ENCODE measurements at regions not wholly inside any gene's neighbourhood (a gene's known extent, or its start where the extent isn't known, plus 50 kb on each side); places are given as distances from the start of the nearest gene placed in this dataset.

DNA sequence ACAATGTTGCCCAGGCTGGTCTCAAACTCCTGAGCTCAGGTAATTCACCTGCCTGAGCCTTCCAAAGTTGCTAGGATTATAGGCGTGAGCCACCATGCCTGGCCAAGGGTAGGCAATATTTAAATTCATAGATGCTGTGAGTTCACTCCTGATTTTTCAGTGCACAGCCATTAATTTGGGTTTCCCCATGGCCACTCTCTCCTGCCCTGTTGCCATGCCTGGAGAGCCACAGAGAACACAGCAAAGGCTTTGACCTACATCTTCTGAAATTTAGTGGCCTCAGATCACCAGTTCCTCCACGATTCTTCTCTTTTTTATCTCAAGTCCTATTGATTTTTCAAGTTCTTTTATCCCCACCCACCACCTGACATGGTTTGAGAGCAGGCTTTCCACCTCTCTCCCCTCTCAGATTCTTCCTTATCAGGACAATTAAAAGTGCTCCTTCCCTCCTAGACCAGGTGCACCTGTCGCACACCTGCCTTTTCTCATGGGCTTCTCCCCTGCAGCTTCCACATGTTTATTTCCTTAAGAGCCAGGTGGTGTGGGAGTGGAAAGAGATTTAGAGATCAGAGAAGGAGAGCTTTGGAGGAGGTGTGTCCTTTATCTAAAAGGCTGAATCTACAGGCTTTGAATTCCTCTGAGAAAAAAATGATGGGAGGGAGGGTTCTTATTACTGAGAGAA lies 123.8 kb downstream of the ADRA2A start:
- no peak for DNase-seq (ENCODE audit: low read depth)

DNA sequence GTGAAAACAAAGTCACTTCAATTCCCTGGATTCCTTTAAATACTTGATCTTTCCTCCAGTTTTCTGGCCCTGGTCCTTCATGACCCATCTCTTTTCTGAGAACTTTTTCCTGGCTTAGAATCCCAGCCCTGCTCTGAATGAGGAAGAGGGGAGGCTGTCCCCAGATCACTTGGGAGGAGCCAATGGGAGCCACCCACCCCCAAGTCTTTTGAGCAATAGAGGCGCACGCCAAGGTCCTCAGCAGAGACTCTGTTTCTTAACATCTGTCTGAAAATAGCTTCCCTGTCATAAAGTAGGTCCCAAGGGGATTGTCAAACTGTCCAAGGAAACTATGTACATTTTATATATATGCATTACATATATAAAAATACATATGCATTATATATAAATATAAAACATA lies 126.8 kb downstream of the ADRA2A start:
- no peak for DNase-seq (ENCODE audit: low read depth)

DNA sequence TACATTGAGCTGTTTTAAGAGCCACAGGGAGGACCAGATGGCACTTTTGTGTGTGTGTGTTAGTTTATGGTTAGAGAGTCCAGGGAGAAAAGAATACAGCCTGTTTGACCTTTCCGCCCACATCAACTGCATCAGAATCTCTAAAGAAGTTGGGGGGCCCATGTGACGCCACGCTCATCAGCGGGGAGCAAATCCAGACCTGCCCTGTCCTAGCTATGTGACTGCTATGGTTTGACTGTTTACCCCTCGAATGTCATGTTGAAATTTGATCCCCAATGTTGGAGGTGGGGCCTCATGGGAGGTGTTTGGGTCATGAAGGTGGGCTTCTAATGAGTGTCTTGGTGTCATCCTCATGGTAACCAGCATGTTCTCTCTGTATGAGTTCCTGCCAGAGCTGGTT lies 128.0 kb downstream of the ADRA2A start:
- DNase-seq (ENCODE audit: low read depth) = no peak

DNA sequence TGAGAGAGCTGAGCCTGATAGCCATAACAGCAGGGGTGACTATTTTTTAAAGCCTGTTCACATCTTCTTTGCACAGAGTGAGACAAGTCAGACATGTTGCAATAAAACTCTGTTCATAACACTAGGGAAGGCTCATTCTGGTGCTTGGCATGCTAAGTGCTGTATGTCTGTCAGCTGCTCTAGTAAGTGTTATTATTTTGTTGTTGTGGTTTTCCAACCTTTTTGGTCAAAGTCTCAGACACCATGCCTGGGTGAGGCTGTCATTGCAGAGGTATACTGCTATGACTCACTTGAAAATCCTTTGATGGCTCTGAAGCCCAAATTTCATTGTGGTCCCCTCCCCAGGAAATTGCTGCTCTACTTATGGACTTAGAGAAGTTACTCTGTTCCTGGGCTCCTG lies 129.7 kb downstream of the ADRA2A start:
- no peak for DNase-seq (ENCODE audit: low read depth)

DNA sequence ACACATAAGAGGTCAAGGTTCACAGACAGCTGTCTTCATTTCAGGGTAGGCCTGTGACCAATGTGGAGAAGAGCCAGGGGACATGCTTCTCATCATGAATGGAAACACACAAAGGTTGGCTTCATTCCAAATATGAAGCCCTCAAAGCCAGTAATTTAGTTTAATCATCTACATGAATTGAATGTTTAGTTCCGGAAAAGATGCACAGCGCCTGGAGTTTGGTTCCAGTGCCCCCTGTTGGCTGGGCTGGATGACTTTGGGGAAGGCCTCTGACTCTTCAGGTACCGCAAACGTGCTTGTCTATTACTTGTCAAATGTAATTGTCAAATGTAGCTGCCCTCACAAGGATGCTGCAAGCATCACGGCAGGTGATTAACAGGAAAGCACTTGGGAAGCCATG lies 130.7 kb downstream of the ADRA2A start:
- no peak for DNase-seq (ENCODE audit: low read depth)

DNA sequence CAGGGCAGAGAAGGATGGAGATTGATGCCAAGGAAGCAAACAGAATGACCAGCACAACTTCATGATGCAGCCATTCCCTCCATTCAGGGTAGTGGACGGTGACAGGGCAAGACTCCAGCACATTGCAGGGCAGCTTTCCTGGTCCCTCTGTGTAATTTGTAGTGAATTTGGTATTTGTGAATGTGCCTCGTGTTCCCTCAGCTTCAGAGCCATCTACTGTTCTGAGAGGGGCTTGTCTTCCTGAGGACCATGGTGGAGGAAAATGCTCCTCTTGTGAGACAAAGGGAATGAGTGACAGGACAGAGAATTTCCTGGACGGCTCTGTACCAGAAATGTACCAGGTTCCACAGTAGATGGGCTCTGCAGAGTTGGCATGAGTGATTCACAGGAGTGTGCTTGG lies 132.1 kb downstream of the ADRA2A start:
- no peak for DNase-seq (ENCODE audit: low read depth)

DNA sequence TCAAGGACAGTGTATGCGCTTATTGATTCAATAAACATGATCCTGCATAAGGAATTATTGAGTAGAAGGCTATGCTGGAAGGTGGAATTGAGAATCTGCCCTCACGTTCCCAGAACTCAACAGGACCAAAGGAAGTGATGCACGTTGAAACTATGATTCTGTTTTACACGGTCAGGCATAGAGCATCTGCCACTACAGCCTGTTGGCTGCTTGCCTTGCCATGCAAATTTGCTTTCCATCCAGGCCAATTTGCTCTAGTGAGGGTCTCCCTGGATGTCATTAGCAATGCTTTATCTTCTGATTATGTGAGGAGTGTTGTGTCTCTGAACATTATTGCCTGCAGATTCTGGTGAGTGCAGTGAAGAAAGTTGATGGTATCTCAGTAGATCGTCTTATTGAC lies 132.9 kb downstream of the ADRA2A start:
- DNase-seq (ENCODE audit: low read depth) = no peak

DNA sequence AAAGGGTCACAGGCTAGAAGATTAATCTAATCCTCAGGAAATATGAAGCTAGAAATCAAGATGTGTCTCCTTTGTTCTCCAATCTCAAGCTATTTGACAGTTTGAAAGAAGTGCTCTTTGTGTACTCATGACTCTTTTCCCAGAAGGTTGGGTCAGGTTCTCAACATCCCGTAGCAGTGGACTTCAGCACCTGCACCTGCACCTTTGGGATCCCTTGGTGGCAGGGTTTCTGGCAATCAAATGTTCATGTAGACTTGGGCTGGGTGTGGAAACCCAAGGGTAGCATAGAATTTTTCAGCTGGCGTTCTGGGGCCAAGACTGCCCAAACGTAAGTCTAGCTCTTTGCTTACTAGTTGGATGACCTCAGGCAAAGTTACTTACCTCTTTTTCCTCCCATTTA lies 134.4 kb downstream of the ADRA2A start:
- DNase-seq (ENCODE audit: low read depth) = no peak

DNA sequence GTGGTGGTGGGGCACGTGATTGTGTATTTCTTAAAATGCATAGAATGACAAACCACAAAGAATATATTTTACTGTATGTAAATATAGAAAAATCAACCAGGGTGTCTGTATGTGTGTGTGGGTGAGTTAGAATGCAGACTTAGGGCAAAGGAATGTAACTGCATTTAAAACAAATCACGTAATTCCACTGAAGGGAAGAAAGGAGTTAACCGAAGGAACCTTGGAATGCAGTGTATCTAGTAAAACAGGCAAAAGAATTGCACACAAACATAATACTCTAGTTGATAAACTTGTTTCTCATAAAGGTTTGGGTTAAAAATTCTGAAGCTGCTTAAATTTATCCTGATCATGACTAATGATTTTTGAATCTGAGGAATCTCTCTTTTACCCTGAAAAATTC lies 134.9 kb downstream of the ADRA2A start:
- DNase-seq (ENCODE audit: low read depth) = peak; percentile 4

DNA sequence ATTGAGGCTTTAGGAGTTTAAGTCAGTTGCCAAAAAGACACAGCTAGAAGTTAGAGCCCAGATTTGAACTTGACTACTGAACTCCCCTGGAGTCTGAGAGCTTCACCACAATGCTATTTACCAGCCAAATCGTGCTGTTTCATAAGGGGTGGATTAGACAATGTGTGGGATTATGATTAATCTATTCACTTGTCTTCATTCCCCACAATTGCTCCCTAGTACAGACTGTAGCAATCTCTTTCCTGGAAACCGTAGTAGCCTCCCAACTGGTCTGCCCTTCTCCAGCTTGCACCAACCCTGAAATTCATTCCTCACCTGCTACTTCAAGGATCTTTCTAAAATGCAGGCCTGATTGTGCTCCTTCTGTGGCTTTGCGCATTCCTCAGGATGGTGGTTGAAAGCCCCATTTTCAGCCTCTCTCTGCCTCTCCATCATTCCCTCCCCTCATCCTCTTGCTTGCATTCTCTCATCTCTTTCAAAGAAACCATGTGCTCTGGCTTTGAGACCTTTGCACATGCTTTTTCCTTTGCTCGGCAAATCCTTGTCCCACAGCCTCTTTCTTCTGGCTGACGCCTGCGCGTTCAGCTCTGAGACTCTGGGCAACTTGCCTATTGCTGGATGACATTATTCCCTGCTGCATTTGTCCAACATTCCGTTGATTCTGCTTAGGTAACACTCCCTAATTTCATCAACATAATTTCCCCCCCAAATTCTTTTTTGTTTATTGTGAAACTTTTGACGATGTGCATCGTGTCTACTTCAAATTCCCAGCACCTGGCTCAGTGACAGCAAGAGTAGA lies 145.1 kb downstream of the ADRA2A start:
- no peak for DNase-seq (ENCODE audit: low read depth)

DNA sequence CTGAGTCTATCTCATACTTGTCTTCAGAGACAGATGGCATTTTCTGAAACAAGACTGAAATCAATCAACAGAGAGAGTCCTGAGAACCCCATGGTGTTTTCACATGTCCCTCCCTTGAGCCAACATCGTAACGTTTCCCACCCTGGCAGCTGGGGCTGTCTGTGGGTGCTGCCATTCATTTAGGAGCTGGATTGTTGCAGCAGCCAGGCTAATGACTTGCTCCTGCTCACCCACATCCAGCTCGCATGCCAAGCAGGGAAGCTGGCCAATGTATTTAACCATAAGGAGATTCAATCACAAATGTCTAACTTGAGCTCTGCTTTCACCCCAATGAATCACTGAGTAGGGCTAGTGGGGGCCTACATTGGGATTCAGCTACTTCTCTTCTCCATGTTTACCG lies 146.1 kb downstream of the ADRA2A start:
- no peak for DNase-seq (ENCODE audit: low read depth)

DNA sequence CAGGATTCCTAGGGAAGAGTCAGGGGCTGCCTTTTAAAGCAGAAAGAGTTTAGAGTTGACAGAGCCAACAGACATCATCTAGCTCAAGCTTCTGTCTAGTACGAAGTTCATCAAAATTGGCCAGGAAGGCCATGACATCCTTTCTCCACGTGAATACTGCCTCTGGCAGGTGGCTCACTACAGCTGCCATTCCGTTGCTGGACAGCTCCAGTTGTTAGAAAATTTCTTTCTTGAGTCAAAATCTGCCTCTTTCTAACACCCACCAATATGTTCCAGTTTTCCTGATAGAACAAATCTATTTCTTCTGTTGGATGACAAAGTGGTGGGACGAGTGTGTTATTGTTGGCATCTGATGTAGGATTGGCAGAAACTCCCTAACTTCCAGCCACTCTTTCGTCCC lies 154.9 kb downstream of the ADRA2A start:
- DNase-seq (ENCODE audit: low read depth) = no peak

DNA sequence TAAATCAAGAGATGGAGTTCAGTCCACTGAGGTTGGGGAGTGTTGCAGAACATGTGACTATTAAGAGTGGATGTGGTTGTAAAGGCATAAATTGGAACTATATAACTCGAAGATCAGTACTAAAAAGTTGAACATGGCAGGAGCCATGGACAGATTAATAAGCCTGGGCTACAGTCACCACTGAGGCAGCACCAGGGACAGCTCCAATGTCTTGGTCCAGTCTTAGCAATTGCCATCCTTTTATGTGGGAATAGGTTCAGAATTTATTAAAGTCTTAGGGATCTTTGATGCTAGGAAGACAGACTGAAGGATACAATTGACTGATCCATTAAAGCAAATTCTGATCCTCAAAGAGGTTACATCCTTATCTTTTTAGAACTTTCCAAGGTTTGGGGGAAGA lies 156.6 kb downstream of the ADRA2A start:
- DNase-seq (ENCODE audit: low read depth) = no peak

DNA sequence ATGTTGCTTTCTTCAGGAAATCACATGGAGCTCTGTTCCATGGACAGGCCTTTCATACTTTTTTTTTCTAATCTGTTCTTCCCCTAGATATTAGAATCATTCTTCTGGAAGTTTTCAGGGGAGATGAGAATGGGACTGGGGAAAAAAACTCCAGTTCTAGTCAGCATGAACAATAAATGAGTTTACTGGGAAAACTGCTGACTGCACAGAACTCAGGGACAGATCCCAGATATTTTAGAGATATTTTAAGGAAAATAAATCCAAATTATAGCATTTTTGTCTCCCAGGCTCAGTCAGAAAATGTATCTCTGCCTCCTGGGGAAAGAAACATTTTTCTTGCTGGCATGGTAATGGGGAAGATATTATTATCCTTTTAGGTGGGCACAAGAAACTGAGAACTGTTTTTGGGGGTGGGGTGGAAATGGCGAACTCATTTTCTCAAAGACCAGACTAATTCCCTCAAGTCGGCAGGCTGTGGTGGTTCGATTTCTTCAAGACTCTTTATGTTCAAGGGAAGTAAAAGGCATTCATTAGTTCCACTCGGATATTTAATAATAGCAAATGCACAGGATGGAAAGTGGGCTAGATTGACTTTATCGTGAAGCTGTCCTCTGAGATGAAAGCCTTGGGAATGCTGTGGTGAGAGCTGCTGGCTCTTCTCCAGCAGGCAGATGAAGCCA lies 157.5 kb downstream of the ADRA2A start:
- DNase-seq (ENCODE audit: low read depth) = no peak

DNA sequence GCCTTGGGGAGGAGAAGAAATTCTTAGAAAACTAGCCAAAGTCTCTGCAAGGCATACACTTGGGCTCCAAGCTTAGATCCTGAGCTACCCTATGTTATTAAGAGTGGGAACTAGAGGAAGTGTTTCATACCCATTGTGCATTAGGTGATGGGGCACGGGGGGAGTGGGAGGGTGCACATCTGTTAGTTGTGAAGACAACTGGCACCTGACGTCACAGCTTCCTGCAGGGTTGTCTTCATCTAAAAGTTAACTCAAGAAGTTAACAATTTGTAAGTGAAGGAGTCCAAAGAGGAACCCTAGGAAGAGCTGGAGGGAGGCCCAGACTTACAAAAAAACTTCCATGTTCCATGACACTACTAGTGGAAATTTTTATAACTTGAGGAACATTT lies 158.1 kb downstream of the ADRA2A start:
- DNase-seq (ENCODE audit: low read depth) = no peak

DNA sequence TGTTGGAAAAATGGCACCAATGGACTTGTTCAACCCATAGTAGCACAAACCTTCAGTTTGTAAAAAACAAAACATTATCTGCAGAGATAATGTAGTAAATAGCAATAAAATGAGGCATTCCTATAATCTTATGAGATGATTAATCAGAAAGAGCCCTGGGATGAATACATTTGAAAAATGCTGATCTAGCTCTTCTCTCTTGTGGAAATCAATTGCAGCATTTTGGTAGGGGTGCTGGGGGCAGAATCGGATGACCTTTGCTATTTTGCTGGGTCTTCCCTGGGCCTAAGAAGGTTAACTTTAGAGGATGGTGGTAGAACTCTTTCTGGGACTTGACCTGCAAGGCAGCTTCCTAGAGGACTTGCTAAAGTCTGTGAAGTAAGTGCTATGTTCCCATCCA lies 163.5 kb downstream of the ADRA2A start:
- DNase-seq (ENCODE audit: low read depth) = no peak

DNA sequence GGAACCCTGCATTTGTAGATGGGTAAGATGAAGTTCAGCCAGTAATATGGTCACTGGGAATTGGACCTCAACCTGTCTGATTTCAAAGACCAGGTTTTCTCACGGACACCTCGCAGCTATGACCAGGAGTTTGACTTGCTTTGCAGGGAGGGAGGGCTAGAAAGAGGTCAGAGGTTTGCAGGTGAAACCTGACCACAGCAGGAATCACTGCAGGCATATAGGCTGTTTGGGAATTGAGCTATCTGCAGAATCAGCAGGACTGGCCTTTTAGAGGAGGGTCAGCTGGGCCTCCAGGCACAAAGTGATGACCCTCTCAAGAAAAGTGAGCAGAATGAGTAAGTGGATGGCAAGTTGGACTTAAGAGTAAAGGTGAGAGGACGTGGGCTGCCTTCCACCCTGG lies 166.3 kb downstream of the ADRA2A start:
- no peak for DNase-seq (ENCODE audit: low read depth)

DNA sequence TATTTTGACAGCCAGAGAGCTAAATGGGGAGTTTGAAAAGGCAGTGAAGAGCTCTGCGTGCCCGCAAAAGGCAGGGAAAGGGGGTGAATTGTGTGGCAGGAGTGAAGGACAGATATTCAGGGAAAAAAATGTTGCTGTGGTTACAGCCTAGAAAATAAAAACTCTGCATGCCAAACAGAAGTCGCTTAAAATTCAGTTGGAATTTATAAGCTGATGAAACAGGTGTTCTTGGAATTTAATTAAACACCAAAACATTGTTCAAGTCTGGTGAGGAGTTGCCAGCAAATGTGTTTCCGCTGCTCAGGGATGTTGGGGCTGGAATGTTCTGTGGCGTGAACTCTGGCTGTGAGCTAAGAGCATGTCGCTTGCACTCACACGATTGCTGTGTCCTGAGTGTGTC lies 169.3 kb downstream of the ADRA2A start:
- DNase-seq (ENCODE audit: low read depth) = no peak

DNA sequence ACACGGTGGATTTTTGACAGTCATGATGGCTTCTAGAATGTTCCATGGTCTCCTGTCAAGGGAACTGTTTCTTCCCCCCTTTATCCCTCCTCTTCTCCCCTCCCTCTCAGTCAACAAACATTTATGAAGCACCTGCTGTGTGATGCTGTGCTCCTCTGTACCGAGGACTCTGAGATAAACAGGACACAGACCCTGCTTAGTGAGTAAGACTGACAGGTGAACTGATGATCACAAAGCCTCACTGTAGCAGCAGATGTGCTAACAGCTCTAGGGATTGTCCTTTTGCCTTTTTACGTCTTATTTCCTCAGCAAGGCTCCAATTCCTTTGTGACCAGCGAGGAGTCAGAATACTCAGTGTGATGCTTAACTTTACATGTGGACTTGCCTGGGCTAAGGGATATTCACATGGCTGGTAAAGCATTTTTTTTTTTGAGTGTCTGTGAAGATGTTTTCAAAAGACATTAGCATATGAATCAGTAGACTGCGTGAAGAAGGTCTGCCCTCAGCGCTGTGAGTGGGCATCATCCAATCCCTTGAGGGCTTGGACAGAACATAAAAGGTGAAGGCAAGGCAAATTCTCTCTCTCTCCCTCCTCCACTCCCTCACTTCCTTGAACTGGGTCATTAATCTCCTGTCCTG lies 170.1 kb downstream of the ADRA2A start:
- no peak for DNase-seq (ENCODE audit: low read depth)

DNA sequence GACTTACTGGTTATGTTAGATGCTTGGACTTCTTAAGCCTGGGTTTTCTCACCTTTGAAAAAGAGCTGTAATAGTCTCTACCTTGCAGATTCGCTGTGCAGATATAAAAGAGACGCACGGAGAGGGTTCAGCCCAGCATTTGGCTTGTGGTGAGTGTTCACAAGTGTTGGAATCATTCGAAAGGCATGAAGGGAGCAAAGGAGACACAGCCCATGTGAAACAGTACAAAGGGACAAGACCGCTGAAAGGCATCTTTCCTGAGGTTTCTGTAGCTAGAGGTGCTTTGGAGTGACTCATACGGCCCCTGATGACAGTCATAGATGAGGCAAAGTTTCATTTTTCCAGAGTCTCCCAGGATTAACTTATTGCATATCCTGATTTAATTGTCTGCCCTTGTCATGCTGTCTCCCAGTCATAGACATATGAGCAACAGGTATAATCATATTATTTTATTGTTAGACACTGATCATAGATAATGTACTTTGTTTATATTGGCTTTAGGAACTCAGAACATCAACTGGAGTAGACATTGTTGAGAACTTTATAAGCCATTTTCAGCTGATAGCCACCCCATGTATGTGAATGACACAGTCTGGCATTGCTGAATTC lies 171.1 kb downstream of the ADRA2A start:
- peak; percentile 43 for DNase-seq (ENCODE audit: low read depth)

DNA sequence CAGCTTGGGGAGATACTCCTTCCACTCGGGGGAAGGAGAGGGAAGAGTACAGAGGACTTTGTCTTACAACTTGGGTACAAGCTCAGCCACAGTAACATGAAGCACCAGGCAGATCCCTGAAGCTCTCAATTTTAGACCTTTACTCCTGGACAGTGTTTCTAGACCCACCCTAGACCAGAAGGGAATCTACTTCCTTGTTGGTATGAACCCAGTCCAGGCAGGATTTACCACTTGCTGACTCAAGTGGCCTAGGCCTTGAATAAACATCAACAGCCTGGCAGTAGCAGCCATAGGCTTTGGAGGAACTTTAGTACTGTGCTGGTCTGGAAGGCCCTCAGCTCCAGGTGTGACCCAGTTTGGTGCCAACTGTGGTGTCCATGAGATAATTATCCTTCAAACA lies 173.1 kb downstream of the ADRA2A start:
- no peak for DNase-seq (ENCODE audit: low read depth)
